ENCODE measurements at regions not wholly inside any gene's neighbourhood (a gene's known extent, or its start where the extent isn't known, plus 50 kb on each side); places are given as distances from the start of the nearest gene placed in this dataset.

GRCh38 chr2:195413944-195414343 is 243.1 kb upstream of the SLC39A10 start:
- Histone ChIP-seq H3K36me3 (ENCODE audit: control insufficient read depth in 2 of 3, insufficient read depth in 3 of 3, low read length in 3 of 3) (no peaks in the 10 kb centered on the region), H3K4me1 (ENCODE audit: control insufficient read depth in 2 of 3, insufficient read depth in 2 of 3, low read depth in 1 of 3, low read length in 3 of 3) (no peaks in the 10 kb centered on the region), H3K27me3 (ENCODE audit: control insufficient read depth, insufficient read depth, low read length) (no peaks in the 10 kb centered on the region), H3K9me3 (ENCODE audit: control insufficient read depth in 2 of 3, insufficient read depth in 1 of 3, low read length in 3 of 3) (no peaks in the 10 kb centered on the region), H3K4me3 (ENCODE audit: low read length in 3 of 3) (no peak overlapping the region), H3K9ac (ENCODE audit: low read length in 3 of 3) (no peak overlapping the region), H3K27ac (ENCODE audit: low read depth in 2 of 2, low read length in 2 of 2) (no peak overlapping the region)
- intact Hi-C loops (cut with DNase I), result no loop called here
- no peak for DNase-seq
- no peak for TF ChIP-seq CTCF (IDR thresholded peaks at IDR 0.05; ENCODE audit: borderline replicate concordance, extremely low read depth, insufficient read depth)
- no peak for FAIRE-seq

- TF ChIP-seq CTCF (IDR thresholded peaks at IDR 0.05; ENCODE audit: borderline replicate concordance, extremely low read depth, insufficient read depth), result no peak
- Histone ChIP-seq H3K9ac (ENCODE audit: low read length in 3 of 3) (no peak overlapping the region), H3K9me3 (ENCODE audit: control insufficient read depth in 2 of 3, insufficient read depth in 1 of 3, low read length in 3 of 3) (no peaks in the 10 kb centered on the region), H3K27me3 (ENCODE audit: control insufficient read depth, insufficient read depth, low read length) (no peaks in the 10 kb centered on the region), H3K4me1 (ENCODE audit: control insufficient read depth in 2 of 3, insufficient read depth in 2 of 3, low read depth in 1 of 3, low read length in 3 of 3) (no peaks in the 10 kb centered on the region), H3K4me3 (ENCODE audit: low read length in 3 of 3) (no peak overlapping the region), H3K36me3 (ENCODE audit: control insufficient read depth in 2 of 3, insufficient read depth in 3 of 3, low read length in 3 of 3) (no peaks in the 10 kb centered on the region), H3K27ac (ENCODE audit: low read depth in 2 of 2, low read length in 2 of 2) (no peak overlapping the region)
- DNase-seq, result peak in 1 of 5 donors; percentile 9
- intact Hi-C loops (cut with DNase I), result no loop called here
- FAIRE-seq, result no peak
Measured at GRCh38 chr2:195413422-195413821, 243.6 kb upstream of the SLC39A10 start.

GRCh38 chr2:195411219-195411687 is 245.8 kb upstream of the SLC39A10 start:
- H3K9me3 ChIP-seq (ENCODE audit: control insufficient read depth in 2 of 3, insufficient read depth in 1 of 3, low read length in 3 of 3), result no peaks in the 10 kb centered on the region
- TF ChIP-seq CTCF (IDR thresholded peaks at IDR 0.05; ENCODE audit: borderline replicate concordance, extremely low read depth, insufficient read depth), result no peak
- no peak overlapping the region for H3K27ac ChIP-seq (ENCODE audit: low read depth in 2 of 2, low read length in 2 of 2)
- no peak overlapping the region for H3K4me3 ChIP-seq (ENCODE audit: low read length in 3 of 3)
- no peak overlapping the region for H3K9ac ChIP-seq (ENCODE audit: low read length in 3 of 3)
- FAIRE-seq (no peak), DNase-seq (no peak)
- no peaks in the 10 kb centered on the region for H3K36me3 ChIP-seq (ENCODE audit: control insufficient read depth in 2 of 3, insufficient read depth in 3 of 3, low read length in 3 of 3)
- intact Hi-C loops (cut with DNase I), result no loop called here
- H3K4me1 ChIP-seq (ENCODE audit: control insufficient read depth in 2 of 3, insufficient read depth in 2 of 3, low read depth in 1 of 3, low read length in 3 of 3), result no peaks in the 10 kb centered on the region
- H3K27me3 ChIP-seq (ENCODE audit: control insufficient read depth, insufficient read depth, low read length), result no peaks in the 10 kb centered on the region

DNA sequence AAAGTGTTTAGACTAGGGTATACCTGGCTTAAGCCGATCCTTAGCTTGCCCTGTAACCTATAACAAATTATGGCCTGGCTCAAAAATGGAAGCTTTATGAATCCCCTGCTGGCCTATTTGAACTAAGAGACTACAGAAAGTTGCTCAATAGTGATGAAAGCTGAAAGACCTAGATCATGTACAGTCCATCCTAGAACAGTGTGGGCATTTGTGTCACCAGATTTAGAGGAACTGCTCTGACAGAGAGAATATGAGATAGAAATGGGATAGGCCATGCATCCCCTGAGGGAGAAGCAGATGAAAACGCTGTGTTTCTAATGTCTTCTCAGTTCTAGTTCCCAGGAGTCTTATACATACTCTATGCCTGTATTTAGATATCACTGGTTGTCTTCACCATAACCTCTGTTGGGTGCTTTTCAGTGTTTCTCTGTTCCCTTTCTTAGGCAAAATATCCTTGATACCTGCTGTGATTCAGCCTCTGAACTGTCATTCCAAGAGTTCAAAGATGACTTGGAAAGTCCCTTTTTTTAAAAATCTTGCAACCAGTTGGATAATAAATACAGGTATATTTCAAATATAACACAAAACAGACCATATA is 246.9 kb upstream of the SLC39A10 start:
- DNase-seq (no peak), FAIRE-seq (no peak)
- Histone ChIP-seq H3K36me3 (ENCODE audit: control insufficient read depth in 2 of 3, insufficient read depth in 3 of 3, low read length in 3 of 3) (no peaks in the 10 kb centered on the region), H3K27me3 (ENCODE audit: control insufficient read depth, insufficient read depth, low read length) (no peaks in the 10 kb centered on the region), H3K9ac (ENCODE audit: low read length in 3 of 3) (no peak overlapping the region), H3K9me3 (ENCODE audit: control insufficient read depth in 2 of 3, insufficient read depth in 1 of 3, low read length in 3 of 3) (no peaks in the 10 kb centered on the region), H3K4me1 (ENCODE audit: control insufficient read depth in 2 of 3, insufficient read depth in 2 of 3, low read depth in 1 of 3, low read length in 3 of 3) (no peaks in the 10 kb centered on the region), H3K27ac (ENCODE audit: low read depth in 2 of 2, low read length in 2 of 2) (no peak overlapping the region), H3K4me3 (ENCODE audit: low read length in 3 of 3) (no peak overlapping the region)
- intact Hi-C loops (cut with DNase I), result no loop called here
- TF ChIP-seq CTCF (IDR thresholded peaks at IDR 0.05; ENCODE audit: borderline replicate concordance, extremely low read depth, insufficient read depth), result no peak
